ENCODE measurements at regions not wholly inside any gene's neighbourhood (a gene's known extent, or its start where the extent isn't known, plus 50 kb on each side); places are given as distances from the start of the nearest gene placed in this dataset.

DNA sequence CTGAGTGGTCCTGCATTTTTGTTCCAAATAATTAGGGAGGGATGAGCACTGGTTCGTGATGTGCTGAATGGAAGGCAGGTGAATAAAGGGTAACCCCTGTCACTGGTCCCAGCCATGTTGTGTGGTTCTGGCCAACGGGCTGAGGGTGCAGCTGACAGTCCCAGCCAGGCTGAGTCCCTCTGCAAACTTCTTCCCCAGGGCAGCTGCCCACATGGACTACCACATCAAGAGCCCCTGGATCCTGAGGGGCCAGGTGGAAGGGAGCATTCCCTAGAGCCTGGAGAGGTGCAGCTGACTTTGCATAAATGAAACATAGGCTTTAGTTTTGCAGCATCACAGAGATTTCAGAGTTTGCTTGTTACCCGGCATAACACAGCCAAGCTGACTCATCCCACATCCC, 219.8 kb upstream of the MYT1L start:
- TF ChIP-seq CTCF (IDR thresholded peaks at IDR 0.05) (no peak), EZH2 (IDR thresholded peaks at IDR 0.05; ENCODE audit: borderline replicate concordance, insufficient read depth, low read depth, low read length, poor library complexity, severe bottlenecking) (no peak)
